ENCODE measurements at regions not wholly inside any gene's neighbourhood (a gene's known extent, or its start where the extent isn't known, plus 50 kb on each side); places are given as distances from the start of the nearest gene placed in this dataset.

DNA sequence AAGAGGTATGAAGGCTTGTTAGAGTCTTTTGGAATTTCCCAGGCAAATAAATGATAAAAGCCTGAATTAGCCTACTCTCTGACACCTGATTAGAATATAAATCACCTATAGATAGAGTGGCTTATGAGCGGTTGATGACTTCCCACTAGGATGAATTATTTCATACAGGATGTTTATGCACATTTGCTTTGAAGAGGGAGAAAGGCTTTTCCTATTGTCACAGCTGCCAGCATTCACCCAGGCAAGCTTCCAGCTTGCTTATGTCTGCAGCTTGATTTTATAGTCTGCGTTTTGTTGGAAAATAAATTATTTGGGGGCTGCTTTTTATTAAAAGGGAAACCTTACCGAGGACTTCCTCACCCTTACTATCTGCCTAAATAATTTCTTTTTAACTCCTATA lies 51.3 kb upstream of the EIF2S2 start:
- no peak for DNase-seq

DNA sequence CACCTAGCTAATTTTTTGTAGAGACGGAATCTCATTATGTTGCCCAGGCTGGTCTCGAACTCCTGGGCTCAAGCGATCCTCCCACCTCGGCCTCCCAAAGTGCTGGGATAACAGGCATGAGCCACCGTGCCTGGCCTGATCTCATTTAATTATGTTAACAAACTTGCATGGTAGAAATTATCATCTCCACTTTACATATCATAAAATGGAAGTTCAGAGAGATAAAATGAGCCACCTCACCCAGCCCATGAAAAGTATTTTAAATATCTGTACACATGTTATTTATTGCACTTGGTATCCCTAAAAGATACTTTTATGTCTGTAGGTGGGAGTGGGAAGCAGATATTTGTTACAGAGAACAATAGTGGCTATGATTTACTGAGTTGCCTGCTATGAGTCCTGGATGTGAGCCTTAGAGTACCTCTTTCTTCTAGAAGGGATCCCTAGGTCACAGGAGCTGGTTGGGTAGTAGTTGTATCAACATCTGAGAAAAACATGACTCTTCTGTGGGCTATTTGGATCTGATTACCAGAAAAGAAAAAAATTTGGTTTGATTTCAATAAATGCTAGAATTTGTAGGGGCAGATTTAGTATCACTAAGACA lies 52.4 kb upstream of the EIF2S2 start:
- no peak for DNase-seq

DNA sequence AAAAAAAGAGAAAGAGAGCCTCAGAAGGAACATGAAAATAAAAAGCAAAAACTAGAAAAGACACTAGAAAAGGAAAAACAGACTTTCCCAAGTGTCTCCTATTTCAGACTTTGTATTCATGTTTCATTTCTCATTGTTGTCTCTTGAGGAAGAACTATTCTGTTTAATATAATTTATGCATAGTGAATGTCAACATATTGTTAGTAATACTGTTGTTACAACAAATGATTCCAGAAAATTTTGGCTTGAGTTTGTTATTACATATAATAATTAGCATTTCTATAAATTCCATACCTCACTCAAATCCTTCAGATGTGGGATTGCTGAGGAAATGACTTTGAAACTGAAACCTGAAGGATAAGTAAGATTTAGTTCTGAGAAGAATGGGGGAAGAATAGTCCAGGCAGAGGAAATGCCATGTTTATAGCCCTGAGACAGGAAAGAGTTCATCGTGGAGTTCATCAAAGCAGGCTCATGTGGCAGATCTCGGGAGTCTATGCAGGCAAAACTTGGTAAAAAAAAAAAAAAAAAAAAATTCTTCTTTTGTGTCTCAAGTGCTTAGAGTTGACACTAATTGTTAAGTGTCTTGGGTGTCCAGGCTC lies 53.1 kb upstream of the EIF2S2 start:
- no peak for DNase-seq

DNA sequence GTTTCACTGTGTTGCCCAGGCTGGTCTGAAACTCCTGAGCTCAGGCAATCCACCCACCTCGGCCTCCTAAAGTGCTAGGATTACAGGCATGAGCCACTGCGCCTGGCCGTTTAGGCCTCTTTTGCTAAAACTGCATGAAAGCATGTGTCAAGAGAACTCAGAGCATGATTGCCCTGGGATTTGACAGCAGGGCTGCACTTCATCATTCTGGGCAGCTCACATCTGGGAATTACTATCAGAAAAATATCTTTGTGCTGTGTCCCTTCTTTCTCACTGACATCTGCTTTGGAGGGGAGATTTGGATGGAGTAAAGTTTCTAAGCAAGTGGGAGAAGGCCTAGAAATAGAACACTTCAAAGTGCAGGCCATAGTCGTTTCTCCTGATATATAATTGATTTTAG lies 59.6 kb upstream of the EIF2S2 start:
- DNase-seq, result no peak

DNA sequence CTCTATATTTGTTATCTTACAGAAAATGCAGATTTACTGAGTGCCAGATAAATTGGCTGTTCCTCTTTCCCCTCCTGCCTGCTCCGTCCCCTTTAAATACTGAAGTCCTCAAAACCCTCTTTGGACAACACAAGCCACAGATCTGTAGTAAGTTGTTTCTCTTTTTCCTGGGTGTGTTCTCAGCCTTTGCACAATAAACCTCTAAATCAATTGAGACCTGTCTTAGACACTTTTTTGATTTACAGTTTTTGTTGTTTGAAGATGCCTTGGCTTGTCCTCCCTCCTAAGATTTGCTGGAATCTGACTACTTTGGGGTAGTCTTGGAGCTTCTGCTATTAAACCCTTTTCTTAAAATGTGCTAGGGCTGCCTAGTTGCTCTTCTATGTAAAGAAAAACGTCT lies 60.9 kb upstream of the EIF2S2 start:
- DNase-seq, result no peak

DNA sequence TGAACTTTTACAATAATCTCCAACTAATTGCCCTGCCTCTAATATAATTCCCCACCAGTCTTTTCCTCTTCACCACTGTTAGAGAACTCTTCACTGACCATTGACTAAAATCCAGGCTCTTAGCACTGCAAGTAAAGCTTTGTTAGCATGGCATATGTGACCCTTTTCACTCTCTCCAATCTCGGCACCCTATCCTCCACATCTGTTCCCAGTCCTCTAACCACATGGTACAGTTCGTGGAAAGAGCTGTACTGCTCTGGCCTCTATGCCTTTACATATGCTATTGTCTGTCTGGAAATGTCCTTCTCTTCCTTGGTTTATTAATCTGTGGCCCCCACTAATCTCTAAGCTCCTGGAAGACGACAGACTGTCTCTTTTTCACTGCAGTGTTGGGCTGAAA lies 63.0 kb upstream of the EIF2S2 start:
- peak; percentile 2 for DNase-seq

DNA sequence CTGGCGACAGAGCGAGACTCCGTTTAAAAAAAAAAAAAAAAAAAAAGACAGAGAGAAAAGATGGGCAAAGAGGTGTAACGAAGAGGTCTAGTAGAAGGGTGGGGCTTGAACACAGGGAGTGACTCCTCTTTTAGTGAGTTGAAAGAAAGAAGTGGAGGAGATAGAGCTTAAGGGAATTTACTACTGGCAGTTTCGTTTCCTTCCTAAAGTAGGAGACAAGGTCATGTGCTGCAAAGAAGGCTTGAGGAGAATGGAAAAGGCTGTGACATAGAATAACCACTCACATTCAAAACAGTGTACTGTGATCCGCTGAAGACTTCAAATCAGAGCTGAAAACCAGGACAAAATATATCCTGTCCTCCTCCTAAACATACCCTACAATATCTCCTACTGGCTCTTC lies 63.8 kb upstream of the EIF2S2 start:
- DNase-seq, result no peak

DNA sequence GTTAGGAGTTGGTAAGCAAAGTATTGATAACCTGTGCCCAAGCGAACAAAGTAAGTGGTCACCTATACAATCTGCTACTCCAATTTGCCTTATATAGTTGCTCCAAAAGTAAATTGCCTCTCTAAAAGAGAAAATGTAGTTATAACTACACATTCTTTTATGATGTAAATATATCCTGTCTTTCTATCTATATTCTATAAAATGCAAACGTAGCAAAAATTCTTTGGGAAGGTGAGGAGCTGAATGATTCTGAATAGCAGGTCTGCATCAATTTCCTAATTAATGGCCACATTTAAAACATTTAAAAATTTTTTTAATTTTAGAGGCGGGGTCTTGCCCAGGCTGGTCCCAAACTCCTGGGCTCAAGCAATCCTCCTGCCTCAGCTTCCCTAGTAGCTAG lies 64.2 kb upstream of the ASIP start:
- no peak for DNase-seq

DNA sequence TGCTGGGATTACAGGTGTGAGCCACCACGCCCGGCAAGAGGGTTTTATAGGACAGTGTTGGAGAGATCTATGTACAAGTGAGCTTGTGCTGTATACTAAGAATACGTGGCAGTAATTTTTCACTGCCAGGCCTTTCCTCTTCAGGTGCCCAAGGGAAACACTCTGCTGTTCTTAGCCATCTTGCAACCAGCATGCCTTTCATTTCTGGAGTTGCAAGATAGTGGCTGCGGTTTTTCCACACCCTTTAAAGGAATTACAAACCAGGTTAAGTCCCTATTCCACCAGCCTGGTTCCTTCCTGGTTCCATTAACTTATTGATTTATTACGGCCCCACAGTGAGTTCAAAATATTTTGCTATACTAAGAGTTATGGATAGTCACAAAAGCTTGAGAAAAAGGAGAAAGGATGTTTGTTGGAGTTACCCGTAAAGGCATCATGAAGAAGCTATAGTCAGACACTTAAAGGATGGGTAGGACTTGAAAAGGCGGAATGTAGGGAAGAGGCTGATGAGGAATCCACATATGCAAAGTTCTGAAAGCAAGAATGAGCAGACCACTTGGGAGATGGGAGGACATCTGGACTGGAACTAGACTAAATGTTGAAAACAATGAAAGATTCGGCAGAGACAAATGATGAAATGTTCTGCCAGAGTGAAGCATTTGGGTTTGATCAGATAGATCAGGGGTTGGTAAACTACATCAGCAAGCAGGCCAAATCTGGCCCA lies 61.4 kb upstream of the ASIP start:
- DNase-seq, result no peak

DNA sequence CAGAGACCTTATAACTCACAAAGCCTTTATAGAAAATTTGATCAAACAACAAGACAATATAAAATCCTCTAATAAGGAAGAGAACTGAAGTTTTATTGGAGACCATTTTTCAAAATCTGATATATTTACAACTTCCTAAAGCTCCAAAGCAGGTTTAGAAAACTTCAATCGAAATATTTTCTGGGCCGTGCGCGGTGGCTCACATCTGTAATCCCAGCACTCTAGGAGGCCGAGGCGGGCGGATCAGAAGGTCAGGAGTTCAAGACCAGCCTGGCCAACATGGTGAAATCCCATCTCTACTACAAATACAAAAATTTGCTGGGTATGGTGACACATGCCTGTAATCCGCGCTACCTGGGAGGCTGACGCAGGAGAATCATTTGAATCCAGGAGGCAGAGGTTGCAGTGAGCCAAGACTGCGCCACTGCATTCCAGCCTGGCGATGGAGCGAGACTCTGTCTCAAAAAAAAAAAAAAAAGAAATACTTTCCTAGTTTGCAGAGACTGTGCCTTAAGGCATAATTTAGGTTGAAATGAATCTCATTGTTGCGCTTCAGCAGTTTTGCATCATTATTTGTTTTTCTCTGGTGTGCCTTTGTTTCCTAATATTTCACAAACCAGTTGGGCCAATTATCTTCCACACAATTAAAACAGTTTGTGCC lies 60.6 kb upstream of the ASIP start:
- no peak for DNase-seq

DNA sequence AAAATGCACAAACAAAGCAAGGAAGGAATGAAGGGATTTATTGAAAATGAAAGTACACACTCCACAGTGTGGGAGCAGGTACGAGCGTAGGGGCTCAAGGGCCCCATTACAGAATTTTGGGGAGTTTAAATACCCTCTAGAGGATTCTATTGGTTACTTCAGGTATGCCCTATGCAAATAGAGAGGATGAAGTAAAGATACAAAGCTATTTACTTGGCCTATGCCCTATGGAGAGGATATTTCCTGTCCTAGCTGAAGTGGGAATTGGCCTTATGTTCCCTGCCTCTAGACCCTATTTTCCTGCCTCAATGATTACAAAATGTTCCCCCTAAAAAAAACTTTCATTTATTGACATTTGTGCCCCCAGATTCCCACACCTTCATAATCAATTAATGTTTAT lies 59.7 kb upstream of the ASIP start:
- no peak for DNase-seq

DNA sequence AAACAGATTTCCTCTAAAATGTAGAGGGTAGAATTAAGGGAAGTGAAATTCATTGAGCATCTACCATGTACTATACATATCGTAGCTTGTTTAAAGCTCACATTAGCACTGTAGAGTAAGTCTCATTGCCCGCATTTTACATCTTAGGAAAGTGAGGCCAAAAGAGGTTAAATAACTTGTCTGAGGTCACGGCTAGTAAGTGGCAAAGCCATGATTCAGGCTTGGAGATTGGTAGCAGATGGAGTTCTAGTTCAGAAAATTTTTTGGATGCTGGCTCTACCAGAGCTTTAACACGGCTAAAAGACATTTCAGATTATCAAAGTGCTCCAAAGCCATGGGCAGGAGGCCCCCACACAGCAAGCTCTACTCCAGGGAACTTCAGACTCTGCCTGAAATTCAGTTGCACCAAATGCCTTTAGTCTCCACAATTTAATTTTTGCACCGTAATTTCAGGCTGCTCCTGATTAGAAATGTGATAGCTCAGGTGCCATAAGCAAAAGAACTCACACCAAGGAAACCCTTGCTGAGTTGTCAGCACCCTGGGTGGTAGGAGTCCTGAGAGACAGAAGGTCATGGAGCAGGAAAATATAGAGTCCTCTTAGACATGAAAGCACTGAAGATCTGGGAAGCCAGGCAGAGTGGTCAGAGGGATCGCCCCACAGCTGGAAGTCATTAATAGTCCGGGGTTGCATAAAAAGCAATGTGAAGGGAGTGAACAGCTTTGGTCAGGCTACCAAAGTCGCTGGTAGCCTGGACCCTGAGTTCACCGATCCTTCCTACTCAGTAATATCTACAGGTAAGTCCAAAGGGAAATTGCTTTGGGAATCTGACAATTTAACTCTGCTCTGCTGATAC lies 55.2 kb upstream of the ASIP start:
- no peak for DNase-seq

DNA sequence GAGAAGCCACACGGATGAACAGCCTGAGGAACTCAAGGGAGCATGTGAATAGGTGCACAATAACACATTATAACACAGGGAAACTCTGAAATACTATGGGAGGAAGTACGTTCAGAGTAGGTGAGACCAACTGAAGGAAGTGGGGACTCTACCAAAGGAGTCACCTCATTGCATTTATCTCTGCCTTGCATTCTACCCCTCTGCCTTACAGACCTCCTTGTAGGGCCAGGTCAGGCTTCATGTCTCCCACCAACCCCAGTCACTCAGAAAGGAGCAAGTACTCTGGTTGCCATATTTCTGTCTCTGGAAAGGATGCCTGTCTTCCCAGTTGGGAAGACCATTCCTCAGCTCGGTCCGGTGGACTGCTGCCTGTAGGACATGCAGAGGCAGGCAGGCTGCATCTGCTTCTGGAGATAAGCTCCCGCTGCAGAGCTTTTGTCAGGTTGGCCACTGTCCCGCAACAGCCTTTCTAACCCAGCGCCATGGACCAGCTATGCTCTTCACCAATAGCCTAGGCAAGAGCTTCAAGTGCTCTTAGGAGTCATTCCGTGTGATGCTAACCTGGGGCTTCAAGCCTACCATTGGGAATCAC lies 51.6 kb upstream of the ASIP start:
- DNase-seq, result no peak

DNA sequence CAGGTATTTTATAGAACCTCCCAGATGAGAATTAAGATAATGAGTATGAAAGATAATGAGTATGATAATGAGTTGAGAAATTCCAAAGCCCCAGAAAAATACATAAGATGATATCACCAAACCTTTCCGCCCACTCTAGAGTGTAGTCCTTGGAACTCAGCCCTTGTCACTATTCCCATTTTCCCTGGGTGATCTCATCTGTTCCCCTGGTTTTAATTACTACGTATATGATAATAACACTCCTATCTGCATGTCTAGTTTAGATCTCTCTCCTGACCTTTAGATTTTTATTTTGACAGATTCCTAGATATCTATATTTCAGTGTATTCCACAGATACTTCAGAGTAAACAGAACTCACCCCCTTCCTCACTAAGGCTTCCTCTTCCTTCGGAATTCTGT lies 51.0 kb upstream of the ASIP start:
- DNase-seq, result no peak

DNA sequence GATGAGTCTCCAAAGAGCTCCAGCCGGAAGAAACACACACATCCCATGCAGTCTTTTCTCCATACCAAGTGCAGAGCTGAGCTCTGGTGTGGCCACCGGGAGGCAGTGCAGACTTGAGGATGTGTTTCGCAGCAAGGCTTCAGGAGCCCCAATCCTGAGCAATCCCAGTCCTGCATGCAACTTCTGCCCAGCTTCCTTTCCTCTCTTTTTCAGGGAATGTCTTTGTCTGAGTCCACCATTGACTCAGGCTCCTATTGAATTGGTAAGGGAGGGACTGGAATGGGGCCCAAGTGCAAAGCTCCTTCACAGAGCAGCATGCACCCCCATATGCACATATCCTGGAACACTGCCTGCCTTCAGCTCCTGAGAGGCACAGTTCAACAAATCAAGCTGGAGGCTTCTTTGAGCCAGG lies 50.5 kb upstream of the ASIP start:
- DNase-seq, result peak; percentile 36

All from DMS 273 treated with DMSO at 0.1 percent for 48 hours (cell line).